Motor neuron (in vitro differentiated cells): ENCODE measurements at regions not wholly inside any gene's neighbourhood (a gene's known extent, or its start where the extent isn't known, plus 50 kb on each side); places are given as distances from the start of the nearest gene placed in this dataset.

ENCODE experiments used
- ATAC-seq, 8 experiments: fragments of 200-7000 bp; cut with Tn5 transposase; replicated peaks in 6 of 8; 2 replicates each; pipeline ENCODE4 v1.8.0; 2021; ENCODE audit warnings: mild to moderate bottlenecking in 8 of 8, moderate library complexity in 8 of 8
- H3K27ac ChIP-seq, 2 donors: fragments of 250-450 bp; sonication (Bioruptor Pico); 2 replicates each; pipeline ENCODE4 v1.9.0; 2021; ENCODE audit warnings: antibody characterized with exemption in 2 of 2, mild to moderate bottlenecking in 2 of 2, moderate library complexity in 1 of 2
- H3K4me1 ChIP-seq, 2 donors: fragments of 250-450 bp; sonication (Bioruptor Pico); replicated peaks in 1 of 2; 2 replicates each; pipeline ENCODE4 v1.6.1; 2021; ENCODE audit warnings: antibody characterized with exemption in 2 of 2, mild to moderate bottlenecking in 2 of 2, moderate library complexity in 1 of 2
- H3K4me3 ChIP-seq, 5 donors: fragments of 250-450 bp; sonication (Bioruptor Pico); 2 replicates each; pipeline ENCODE4 v1.9.0; 2021; ENCODE audit warnings: antibody characterized with exemption in 5 of 5, mild to moderate bottlenecking in 5 of 5, moderate library complexity in 4 of 5
- WGBS, 10 experiments: fragments of 450-650 bp; shearing (Covaris generic); methylation state at CpG; one replicate each; pipeline ENCODE4 v1.0.0; 2022; 5-methylcytosine and 5-hydroxymethylcytosine counted together
- in situ Hi-C, 9 experiments: fragments of 400-800 bp; cut with MboI; loops; one replicate each; pipeline ENCODE4 v1.15.0; 2021; ENCODE audit warnings: low sequenced_read_pairs in 9 of 9, low pct_unique_long_range_greater_than_20kb in 2 of 9; ENCODE audit not compliant: unreplicated experiment in 9 of 9

DNA sequence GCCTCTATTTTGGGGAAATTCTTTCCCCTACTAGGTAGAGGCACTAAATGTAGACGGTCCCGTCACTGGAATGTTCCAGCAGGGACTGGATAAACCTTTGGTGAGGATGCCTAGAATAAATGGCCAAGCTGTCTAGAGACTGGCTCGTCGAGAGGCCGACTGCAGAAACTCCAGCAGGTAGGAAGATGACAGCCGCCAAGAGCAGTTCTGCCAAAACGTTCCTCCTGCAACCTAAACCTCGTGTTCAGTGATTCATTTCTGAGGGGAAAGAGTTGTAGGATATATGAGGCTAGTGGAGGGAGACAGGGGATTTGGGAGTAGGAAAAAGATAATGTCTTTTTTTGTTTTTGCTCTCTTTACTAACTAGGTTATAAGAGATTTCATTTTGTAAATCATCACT, 184.7 kb upstream of the GDF10 start:
- 25 to 100% (median 66%) methylated on average over 2 to 8 of the region's 8 CpGs for WGBS, 10 experiments
- in situ Hi-C loops = no loop called here
- ATAC-seq = no peak
- Histone ChIP-seq H3K4me1 (no peaks in the 10 kb centered on the region), H3K27ac (no peak overlapping the region), H3K4me3 (no peak overlapping the region)

DNA sequence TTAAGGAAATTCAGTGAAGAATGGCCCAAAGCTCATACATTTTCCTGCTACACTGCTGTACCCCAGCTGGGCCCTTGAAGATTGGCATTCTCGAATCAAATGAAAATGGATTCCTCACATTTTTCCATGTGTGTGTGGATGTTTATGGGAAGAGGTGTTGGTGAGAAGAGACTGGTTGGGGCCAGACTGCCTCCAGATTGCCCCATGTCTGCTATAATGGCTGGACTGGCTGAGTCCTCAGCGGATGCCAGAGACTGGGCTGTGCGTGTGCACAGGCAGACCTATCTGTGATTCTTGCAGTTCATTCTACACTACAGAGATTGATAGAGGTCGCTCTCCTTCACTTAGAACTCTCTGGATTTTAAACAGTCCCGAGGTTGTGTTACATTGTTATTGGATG, 183.6 kb upstream of the GDF10 start:
- no peak overlapping the region for H3K27ac ChIP-seq
- 20 to 94% (median 60%) methylated on average over 1 to 4 of the region's 5 CpGs; no CpG with 5 or more reads in 3 of the 10 experiments for WGBS, 10 experiments
- H3K4me3 ChIP-seq = no peak overlapping the region
- no peaks in the 10 kb centered on the region for H3K4me1 ChIP-seq
- peak in 1 of 8 experiments; percentile 37 for ATAC-seq
- in situ Hi-C loops = no loop called here

DNA sequence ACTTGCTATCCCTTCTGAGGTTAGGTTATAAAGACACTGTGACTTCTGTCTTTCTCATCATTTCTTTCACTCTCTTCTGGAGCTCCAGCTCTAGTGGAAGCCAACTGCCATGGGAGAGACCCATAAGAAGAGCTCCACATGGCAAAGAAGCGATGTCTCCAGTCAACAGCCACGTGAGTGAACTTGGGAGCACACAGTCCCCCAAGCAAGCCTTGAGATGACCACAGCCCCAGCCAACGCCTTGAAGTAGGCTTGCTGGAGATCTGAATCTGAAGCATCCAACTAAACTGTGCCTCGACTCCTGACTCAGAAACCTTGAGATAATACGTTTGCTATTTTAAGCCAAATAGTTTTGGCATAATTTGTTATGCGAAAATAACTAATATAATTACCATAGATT, 181.7 kb upstream of the GDF10 start:
- Histone ChIP-seq H3K4me1 (no peaks in the 10 kb centered on the region), H3K4me3 (no peak overlapping the region), H3K27ac (no peak overlapping the region)
- in situ Hi-C loops = no loop called here
- no peak for ATAC-seq
- WGBS, 10 experiments = 61 to 100% (median 83%) methylated on average over 2 to 6 of the region's 6 CpGs; no CpG with 5 or more reads in 1 of the 10 experiments

DNA sequence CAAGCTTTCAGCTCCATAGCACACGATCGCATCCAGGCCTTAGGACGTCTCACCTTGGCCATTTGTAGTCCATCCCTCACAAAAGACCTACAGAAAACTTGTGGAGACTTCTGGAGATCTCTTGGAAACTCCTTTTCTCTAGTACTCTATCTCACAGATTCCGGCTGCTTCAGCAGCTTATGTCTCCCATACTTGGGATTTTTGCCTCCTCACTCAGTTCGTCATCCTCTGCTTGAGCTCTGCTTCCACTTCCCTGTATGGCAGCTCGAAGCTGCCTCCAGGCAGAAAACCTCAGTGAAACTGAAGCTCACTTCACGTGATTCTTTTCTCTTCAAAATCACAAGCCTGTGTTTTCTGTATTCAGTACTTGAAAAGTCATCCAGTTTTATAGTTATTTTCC, 178.7 kb upstream of the GDF10 start:
- Histone ChIP-seq H3K4me1 (no peaks in the 10 kb centered on the region), H3K27ac (no peak overlapping the region), H3K4me3 (no peak overlapping the region)
- WGBS, 10 experiments = 17 to 100% (median 65%) methylated on average over 1 to 7 of the region's 7 CpGs; no CpG with 5 or more reads in 1 of the 10 experiments
- in situ Hi-C loops = no loop called here
- no peak for ATAC-seq

DNA sequence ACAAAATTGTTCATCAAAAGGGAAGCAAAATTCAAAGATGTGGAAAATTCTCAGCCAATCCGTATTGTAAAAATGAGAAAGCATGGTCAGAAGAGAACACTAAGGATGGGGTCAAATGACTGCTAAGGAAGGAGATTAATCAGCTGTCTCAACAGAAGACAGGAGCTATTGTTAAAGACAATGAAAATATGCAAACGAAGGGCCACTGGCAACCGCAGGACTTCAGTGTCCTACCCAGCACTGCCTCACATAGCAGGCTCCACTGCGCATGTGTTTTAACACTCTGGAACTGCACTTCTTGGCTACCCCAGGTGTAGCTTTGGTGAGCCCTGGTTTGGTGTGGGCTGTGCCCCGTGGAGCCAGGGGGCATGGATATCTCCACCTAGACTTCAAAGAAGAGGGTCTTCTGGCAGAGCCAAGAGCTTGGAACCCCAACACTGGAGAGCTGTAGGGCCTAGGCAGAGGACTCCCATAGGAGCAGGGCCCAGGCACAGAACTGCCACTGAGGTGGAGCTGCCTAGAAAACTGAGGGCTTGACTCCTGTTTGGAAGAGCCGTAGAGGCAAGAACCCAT, 176.2 kb upstream of the GDF10 start:
- no peak overlapping the region for H3K4me3 ChIP-seq
- no peak overlapping the region for H3K27ac ChIP-seq
- no peaks in the 10 kb centered on the region for H3K4me1 ChIP-seq
- peak in 2 of 8 experiments; percentile 56 to 57 for ATAC-seq
- 20 to 83% (median 47%) methylated on average over 2 to 4 of the region's 6 CpGs; no CpG with 5 or more reads in 1 of the 10 experiments for WGBS, 10 experiments
- in situ Hi-C loops = no loop called here

DNA sequence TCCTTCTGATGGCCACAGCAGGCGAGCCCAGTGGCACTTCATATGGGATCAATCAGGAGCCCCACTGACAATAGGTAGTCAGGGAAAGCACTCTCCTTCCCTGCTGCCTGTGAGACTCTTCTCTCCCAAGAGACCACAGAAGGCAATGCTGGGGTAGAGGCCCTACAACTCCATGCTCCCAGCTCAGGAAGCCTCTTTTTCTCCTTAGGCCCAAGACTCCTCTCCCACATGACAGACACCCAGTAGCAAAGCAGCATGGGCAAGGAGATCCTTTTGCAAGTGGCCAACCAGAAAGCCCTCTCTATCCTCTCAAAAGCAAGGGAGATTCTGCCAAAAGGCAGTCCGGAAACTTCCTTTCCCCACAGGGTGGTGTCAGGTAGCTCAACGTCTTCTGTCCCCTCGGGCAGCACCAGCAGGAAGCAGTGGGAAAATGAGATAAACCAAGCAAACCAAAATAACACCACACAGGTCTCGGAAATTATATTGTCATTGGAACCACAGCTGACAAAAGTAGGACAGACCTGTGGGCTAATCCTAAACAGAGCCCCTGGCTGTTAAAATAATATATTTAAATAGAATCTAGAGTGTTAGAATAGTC, 172.7 kb upstream of the GDF10 start:
- WGBS, 10 experiments = 40 to 100% (median 60%) methylated on average over 1 to 4 of the region's 5 CpGs; no CpG with 5 or more reads in 3 of the 10 experiments
- no peaks in the 10 kb centered on the region for H3K4me1 ChIP-seq
- in situ Hi-C loops = no loop called here
- H3K27ac ChIP-seq = no peak overlapping the region
- no peak overlapping the region for H3K4me3 ChIP-seq
- ATAC-seq = no peak

DNA sequence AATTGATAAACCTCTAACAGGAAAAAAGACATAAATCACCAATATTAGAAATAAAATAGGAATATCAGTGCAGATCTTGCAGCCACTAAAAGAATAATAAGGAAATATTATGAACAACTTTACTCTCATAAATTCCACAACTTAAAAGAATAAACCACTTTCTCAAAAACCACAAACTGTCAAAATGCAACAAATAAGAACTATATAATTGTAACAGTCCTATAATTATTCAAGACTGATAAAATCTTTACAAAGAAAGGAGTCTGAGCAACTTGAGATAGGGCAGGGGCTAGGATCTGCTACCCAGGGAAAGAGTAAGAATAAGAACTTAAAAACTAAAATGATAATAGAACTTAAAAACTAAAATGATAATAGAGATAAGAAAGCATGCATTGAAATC, 169.5 kb upstream of the GDF10 start:
- no peak for ATAC-seq
- no peak overlapping the region for H3K4me3 ChIP-seq
- no peak overlapping the region for H3K27ac ChIP-seq
- in situ Hi-C loops = no loop called here
- no peaks in the 10 kb centered on the region for H3K4me1 ChIP-seq

DNA sequence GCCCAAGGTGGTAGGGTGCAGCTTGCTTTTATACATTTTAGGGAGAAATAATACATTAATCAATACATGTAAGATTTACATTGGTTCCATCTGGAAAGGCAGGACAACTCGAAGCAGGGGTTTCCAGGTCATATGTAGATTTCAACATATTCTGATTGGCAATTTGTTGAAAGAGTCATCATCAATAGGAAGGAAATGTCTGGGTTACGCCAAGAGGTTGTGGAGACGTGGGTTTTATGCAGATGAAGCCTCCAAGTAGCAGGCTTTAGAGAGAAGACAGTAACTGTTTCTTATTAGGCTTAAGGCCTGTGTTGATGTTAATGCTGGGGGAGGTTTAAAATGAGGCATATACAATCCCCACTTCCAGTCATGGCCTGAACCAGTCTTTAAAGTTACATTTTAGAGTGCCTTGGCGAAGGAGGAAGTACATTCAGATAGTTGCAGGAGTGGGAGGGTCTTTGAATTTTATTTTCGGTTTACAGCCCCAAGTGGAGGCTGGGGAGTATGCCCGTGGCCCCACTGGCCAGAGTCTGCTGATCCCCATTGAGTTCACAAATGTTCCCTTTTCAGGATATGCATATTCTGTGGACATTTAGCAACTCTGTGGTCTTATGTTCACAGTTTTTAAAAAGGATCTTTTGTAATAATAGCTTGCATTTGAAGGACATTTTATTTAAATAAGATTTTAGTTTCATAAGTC, 166.0 kb upstream of the GDF10 start:
- no peak overlapping the region for H3K4me3 ChIP-seq
- WGBS, 10 experiments = 44 to 86% (median 64%) methylated on average over 1 to 5 of the region's 6 CpGs; no CpG with 5 or more reads in 3 of the 10 experiments
- ATAC-seq = no peak
- in situ Hi-C loops = no loop called here
- H3K4me1 ChIP-seq = no peaks in the 10 kb centered on the region
- H3K27ac ChIP-seq = no peak overlapping the region

DNA sequence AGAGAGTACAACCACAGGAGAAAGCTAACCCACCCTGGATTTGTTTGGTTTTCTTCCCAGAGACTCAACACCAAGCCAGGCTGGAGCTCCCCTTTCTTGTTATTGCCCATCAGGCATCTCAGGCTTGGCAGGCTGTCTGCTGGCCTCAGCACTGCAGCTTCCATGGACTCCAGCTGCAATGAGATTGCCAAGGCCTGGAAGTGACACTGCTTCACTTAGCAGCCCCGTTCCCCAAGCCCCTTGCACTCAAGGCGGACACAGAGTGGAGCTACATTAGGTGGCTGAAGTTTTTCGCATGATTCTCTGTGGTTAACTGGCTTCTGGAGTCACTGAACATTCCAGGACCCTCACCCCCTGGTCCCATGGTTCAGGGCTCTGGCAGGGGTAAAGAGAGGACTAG, 163.1 kb upstream of the GDF10 start:
- ATAC-seq = no peak
- in situ Hi-C loops = no loop called here
- Histone ChIP-seq H3K4me3 (no peak overlapping the region), H3K4me1 (no peaks in the 10 kb centered on the region), H3K27ac (no peak overlapping the region)
- 37 to 100% (median 87%) methylated on average over 1 to 3 of the region's 3 CpGs; no CpG with 5 or more reads in 2 of the 10 experiments for WGBS, 10 experiments

DNA sequence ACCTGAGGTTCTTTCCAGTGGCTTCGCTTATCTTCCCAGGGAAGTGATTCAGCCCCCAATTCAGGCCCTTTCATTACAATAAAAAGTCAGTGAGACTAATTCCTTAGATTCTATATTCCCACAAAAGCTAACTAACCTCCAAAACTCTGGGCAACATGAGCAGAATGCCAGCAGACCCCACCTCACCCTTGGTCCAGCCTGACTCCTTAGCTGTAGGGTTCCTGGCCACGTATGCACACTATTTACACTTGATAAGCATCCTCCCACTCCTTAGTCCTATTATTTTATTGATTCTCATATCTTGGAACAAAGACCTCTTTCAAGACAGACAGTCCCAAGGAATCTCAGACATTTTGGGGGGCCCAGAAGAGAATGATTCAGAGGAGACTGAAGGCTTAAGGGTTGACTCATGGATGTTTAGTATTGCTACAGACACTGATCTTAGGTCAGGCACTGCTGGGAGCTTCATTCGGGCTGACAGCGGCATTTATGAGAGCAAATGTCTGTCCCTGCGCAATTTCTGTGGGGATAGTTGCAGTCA, 162.6 kb upstream of the GDF10 start:
- no peak overlapping the region for H3K27ac ChIP-seq
- H3K4me3 ChIP-seq = no peak overlapping the region
- ATAC-seq = no peak
- no peaks in the 10 kb centered on the region for H3K4me1 ChIP-seq
- WGBS, 10 experiments = 13 to 100% (median 70%) methylated on average over 1 to 5 of the region's 5 CpGs; no CpG with 5 or more reads in 1 of the 10 experiments
- in situ Hi-C loops = no loop called here

DNA sequence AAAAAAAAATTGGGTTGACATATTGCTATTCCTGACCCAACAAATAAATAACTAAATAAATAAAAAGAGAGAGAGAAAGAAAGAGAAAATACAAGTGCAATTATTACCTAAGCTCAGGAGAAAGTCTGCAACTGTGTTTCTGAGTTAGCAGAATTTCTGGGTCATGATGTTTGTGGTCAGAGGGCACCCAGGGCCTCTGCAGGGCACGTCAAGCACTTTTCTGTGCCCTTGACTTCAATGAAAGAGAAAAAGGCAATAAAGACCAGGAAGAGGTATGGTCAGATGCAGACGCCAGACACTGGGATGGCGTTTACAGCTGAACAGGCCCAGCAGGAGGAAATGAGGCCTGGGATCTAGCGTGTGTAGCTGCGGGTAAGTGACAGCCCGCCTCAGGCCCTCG, 160.9 kb upstream of the GDF10 start:
- in situ Hi-C loops = no loop called here

DNA sequence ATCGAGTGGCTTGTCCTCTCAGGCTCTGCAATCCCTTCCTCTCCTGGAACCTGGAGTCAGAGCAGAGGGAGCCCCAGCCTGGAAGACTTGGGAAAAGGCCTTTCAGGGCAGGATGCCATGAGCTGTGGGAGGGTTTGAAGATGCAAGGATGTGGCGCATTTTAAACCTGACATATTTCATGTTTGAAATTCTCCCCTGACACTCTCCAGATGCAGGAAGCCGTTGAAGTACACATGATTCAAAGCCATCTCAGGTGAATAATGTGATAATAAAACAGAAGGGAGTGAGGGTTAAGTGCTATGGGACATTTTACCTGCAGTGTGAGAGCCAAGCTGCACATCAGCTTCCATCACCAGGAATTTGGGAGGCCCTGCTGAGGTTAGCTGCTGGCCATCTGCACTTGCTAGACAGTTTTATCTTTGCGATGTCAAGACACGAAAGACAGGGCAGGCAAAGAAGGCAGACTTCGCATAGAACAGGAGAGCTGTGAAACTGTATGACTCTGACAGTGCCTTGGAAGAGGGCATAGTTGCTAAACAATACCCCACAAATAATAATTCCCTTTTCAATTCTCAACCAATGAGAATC, 159.1 kb upstream of the GDF10 start:
- Histone ChIP-seq H3K27ac (no peak overlapping the region), H3K4me3 (no peak overlapping the region), H3K4me1 (no peaks in the 10 kb centered on the region)
- no peak for ATAC-seq
- WGBS, 10 experiments = 20 to 100% (median 75%) methylated on average over 1 to 5 of the region's 6 CpGs; no CpG with 5 or more reads in 2 of the 10 experiments
- in situ Hi-C loops = no loop called here

More for the DNA sequence above, 160.9 kb upstream of the GDF10 start:
- no peak for ATAC-seq
- WGBS, 10 experiments = 14 to 90% (median 70%) methylated on average over 1 to 7 of the region's 7 CpGs; no CpG with 5 or more reads in 3 of the 10 experiments
- no peaks in the 10 kb centered on the region for H3K4me1 ChIP-seq
- no peak overlapping the region for H3K27ac ChIP-seq
- H3K4me3 ChIP-seq = no peak overlapping the region

DNA sequence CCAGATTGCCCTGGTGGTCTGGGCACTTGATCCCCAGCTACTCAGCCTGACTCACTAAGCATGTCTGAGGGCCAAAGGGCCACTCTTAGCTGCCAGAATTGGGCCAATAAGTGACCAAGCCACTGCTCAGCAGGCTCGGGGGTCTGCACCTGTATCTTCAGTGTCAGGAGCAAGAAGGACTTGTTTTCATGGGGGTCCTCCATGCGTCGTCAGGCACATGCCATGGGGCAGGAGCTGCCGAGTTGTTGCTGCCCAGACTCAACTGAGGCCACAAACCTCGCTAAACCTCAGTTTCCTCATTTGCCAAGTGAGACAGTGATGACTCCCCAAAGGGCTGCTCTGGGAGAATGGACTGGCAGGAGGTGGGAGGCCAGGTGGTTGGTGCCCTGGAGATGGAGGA, 158.6 kb upstream of the GDF10 start:
- no peaks in the 10 kb centered on the region for H3K4me1 ChIP-seq
- in situ Hi-C loops = no loop called here
- H3K27ac ChIP-seq = no peak overlapping the region
- no peak for ATAC-seq
- 63 to 100% (median 79%) methylated on average over 1 to 4 of the region's 5 CpGs; no CpG with 5 or more reads in 6 of the 10 experiments for WGBS, 10 experiments
- no peak overlapping the region for H3K4me3 ChIP-seq
